ENCODE measurements at regions not wholly inside any gene's neighbourhood (a gene's known extent, or its start where the extent isn't known, plus 50 kb on each side); places are given as distances from the start of the nearest gene placed in this dataset.

GRCh38 chr4:128380306-128380705, 92.7 kb upstream of the PGRMC2 start:
- DNase-seq: no peak

GRCh38 chr4:128379860-128380259, 92.2 kb upstream of the PGRMC2 start:
- no peak for DNase-seq

GRCh38 chr4:128378668-128379067, 91.1 kb upstream of the PGRMC2 start:
- no peak for DNase-seq

GRCh38 chr4:128376958-128377357, 89.3 kb upstream of the PGRMC2 start:
- no peak for DNase-seq

- DNase-seq: no peak
Observed at GRCh38 chr4:128376303-128376702, 88.7 kb upstream of the PGRMC2 start.

- no peak for DNase-seq
Observed at GRCh38 chr4:128373628-128374027, 86.0 kb upstream of the PGRMC2 start.

- no peak for DNase-seq
Observed at GRCh38 chr4:128371876-128372275, 84.3 kb upstream of the PGRMC2 start.

- no peak for DNase-seq
Observed at GRCh38 chr4:128371001-128371777, 83.6 kb upstream of the PGRMC2 start.

- DNase-seq: no peak
Observed at GRCh38 chr4:128366212-128366611, 78.6 kb upstream of the PGRMC2 start.

GRCh38 chr4:128364565-128364964, 77.0 kb upstream of the PGRMC2 start:
- DNase-seq: no peak

GRCh38 chr4:128363966-128364365, 76.4 kb upstream of the PGRMC2 start:
- no peak for DNase-seq

- DNase-seq: no peak
Observed at GRCh38 chr4:128362760-128363159, 75.1 kb upstream of the PGRMC2 start.

GRCh38 chr4:128359422-128359821, 71.8 kb upstream of the PGRMC2 start:
- no peak for DNase-seq

- no peak for DNase-seq
Observed at GRCh38 chr4:128358913-128359279, 71.3 kb upstream of the PGRMC2 start.

- DNase-seq: no peak
Observed at GRCh38 chr4:128358231-128358912, 70.8 kb upstream of the PGRMC2 start.

GRCh38 chr4:128357286-128357685, 69.7 kb upstream of the PGRMC2 start:
- DNase-seq: no peak

GRCh38 chr4:128355305-128355704, 67.7 kb upstream of the PGRMC2 start:
- no peak for DNase-seq

GRCh38 chr4:128354205-128354821, 66.7 kb upstream of the PGRMC2 start:
- no peak for DNase-seq

- DNase-seq: no peak
Observed at GRCh38 chr4:128353791-128354190, 66.2 kb upstream of the PGRMC2 start.

GRCh38 chr4:128351502-128351901, 63.9 kb upstream of the PGRMC2 start:
- no peak for DNase-seq

- no peak for DNase-seq
Observed at GRCh38 chr4:128350449-128351045, 62.9 kb upstream of the PGRMC2 start.

GRCh38 chr4:128349921-128350320, 62.3 kb upstream of the PGRMC2 start:
- no peak for DNase-seq

- no peak for DNase-seq
Observed at GRCh38 chr4:128347930-128348660, 60.5 kb upstream of the PGRMC2 start.
